DMS114 treated with DMSO at 0.1 percent for 48 hours (cell line): ENCODE measurements at regions not wholly inside any gene's neighbourhood (a gene's known extent, or its start where the extent isn't known, plus 50 kb on each side); places are given as distances from the start of the nearest gene placed in this dataset.

Experiments
- DNase-seq: peaks from one replicate; lab custom pipeline; 2025; ENCODE audit not compliant: unreplicated experiment; lab: John Stamatoyannopoulos, UW

GRCh38 chr18:57918601-57919000, 115.5 kb upstream of the ATP8B1 start:
- DNase-seq, result no peak

- no peak for DNase-seq
These were observed 113.6 kb upstream of the ATP8B1 start for GRCh38 chr18:57916684-57917083.

GRCh38 chr18:57915865-57916582, 112.9 kb upstream of the ATP8B1 start:
- DNase-seq, result no peak

- DNase-seq, result no peak
These were observed 112.1 kb upstream of the ATP8B1 start for GRCh38 chr18:57915248-57915647.

GRCh38 chr18:57913686-57914085, 110.6 kb upstream of the ATP8B1 start:
- no peak for DNase-seq

GRCh38 chr18:57910817-57911216, 107.7 kb upstream of the ATP8B1 start:
- DNase-seq, result no peak

GRCh38 chr18:57910134-57910533, 107.0 kb upstream of the ATP8B1 start:
- DNase-seq, result no peak

- no peak for DNase-seq
These were observed 106.5 kb upstream of the ATP8B1 start for GRCh38 chr18:57909620-57910019.

- DNase-seq, result no peak
These were observed 105.0 kb upstream of the ATP8B1 start for GRCh38 chr18:57908092-57908491.

GRCh38 chr18:57907550-57907949, 104.4 kb upstream of the ATP8B1 start:
- no peak for DNase-seq

- DNase-seq, result no peak
These were observed 103.7 kb upstream of the ATP8B1 start for GRCh38 chr18:57906852-57907251.

- DNase-seq, result no peak
These were observed 101.4 kb upstream of the ATP8B1 start for GRCh38 chr18:57904535-57904934.

- no peak for DNase-seq
These were observed 99.6 kb upstream of the ATP8B1 start for GRCh38 chr18:57902721-57903120.

GRCh38 chr18:57901825-57902589, 98.9 kb upstream of the ATP8B1 start:
- no peak for DNase-seq

GRCh38 chr18:57900906-57901435, 97.9 kb upstream of the ATP8B1 start:
- no peak for DNase-seq

- DNase-seq, result no peak
These were observed 95.5 kb upstream of the ATP8B1 start for GRCh38 chr18:57898506-57899124.

- DNase-seq, result no peak
These were observed 92.1 kb upstream of the ATP8B1 start for GRCh38 chr18:57895182-57895581.

GRCh38 chr18:57891707-57892391, 88.7 kb upstream of the ATP8B1 start:
- DNase-seq, result no peak

GRCh38 chr18:57890266-57890665, 87.2 kb upstream of the ATP8B1 start:
- DNase-seq, result no peak

GRCh38 chr18:57889841-57890240, 86.7 kb upstream of the ATP8B1 start:
- DNase-seq, result no peak
